ENCODE measurements at regions not wholly inside any gene's neighbourhood (a gene's known extent, or its start where the extent isn't known, plus 50 kb on each side); places are given as distances from the start of the nearest gene placed in this dataset.

DNA sequence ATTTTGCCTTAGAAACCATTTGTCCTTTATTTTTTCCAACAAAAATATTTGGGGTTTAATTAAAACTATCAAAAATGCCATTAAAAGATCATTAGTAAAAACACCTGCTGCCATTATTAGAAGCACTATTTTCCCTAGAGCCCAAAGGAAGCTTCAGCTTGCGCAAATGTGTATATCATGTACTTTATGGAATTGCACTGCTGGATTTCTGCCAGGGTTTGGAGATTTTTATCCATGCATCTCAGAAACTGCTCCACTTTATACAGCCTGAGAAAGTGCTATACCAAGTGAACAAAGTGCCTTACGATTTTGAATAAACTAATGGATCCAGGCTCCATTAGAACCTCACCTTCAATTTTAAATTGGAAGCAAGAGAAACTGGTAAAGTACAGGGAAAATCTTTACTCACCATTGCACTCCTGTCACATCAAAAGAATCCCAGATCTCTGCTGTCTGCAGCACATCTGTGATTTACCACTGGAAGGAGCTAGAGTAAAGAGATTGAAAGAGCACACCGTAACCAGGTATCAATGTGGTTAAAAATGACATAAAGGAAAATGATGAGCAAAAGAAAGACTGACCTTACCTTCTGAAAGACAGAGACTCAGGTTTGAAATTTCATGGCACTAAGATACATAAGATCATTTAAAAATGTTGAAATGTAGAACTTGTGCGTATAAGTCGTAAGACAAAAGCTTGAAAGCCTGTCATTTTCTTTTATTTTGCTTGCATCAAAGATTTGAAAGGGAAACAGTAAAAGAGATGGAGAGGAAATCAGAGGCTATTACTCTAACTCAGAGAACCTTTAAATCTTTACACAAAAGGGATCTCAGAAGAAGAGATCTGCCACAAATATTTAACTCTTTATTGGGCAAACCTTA lies 678.1 kb upstream of the GOT2 start:
- no peak for DNase-seq
- intact Hi-C loops (cut with DNase I; ENCODE audit: low total_unique reads) = no loop called here
- TF ChIP-seq POLR2A (IDR thresholded peaks at IDR 0.05) = no peak
- TF ChIP-seq, protein P1, sequence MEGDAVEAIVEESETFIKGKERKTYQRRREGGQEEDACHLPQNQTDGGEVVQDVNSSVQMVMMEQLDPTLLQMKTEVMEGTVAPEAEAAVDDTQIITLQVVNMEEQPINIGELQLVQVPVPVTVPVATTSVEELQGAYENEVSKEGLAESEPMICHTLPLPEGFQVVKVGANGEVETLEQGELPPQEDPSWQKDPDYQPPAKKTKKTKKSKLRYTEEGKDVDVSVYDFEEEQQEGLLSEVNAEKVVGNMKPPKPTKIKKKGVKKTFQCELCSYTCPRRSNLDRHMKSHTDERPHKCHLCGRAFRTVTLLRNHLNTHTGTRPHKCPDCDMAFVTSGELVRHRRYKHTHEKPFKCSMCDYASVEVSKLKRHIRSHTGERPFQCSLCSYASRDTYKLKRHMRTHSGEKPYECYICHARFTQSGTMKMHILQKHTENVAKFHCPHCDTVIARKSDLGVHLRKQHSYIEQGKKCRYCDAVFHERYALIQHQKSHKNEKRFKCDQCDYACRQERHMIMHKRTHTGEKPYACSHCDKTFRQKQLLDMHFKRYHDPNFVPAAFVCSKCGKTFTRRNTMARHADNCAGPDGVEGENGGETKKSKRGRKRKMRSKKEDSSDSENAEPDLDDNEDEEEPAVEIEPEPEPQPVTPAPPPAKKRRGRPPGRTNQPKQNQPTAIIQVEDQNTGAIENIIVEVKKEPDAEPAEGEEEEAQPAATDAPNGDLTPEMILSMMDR (IDR thresholded peaks at IDR 0.05) = no peak
- Histone ChIP-seq H3K4me3 (no peak overlapping the region), H3K27me3 (no peaks in the 10 kb centered on the region), H3K4me1 (no peaks in the 10 kb centered on the region), H3K36me3 (ENCODE audit: low read depth, missing control alignments) (no peaks in the 10 kb centered on the region), H3K9me3 (no peaks in the 10 kb centered on the region), H3K27ac (no peak overlapping the region)
- WGBS, 2 donors = 48 to 49% methylated on average over 5 of the region's 5 CpGs

DNA sequence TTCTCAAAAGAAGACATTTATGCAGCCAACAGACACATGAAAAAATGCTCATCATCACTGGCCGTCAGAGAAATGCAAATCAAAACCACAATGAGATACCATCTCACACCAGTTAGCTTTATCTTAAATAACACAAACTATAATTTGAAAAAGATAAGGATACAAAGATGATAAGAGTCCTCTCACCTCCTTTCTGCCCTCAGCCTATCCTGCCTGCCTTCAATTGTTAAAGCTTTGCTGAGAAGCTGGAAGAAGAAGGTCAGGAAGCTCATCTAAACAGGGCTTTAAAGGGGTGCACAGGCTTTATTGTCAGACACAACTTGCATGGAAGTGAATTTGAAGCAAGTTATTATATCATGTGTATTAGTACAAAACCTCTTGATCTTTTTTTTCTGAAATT lies 676.3 kb upstream of the GOT2 start:
- H3K27me3 ChIP-seq = no peaks in the 10 kb centered on the region
- H3K36me3 ChIP-seq (ENCODE audit: low read depth, missing control alignments) = no peaks in the 10 kb centered on the region
- H3K9me3 ChIP-seq = no peaks in the 10 kb centered on the region
- TF ChIP-seq, protein P1 (IDR thresholded peaks at IDR 0.05) = no peak
- no peak for TF ChIP-seq POLR2A (IDR thresholded peaks at IDR 0.05)
- H3K27ac ChIP-seq = no peak overlapping the region
- H3K4me3 ChIP-seq = no peak overlapping the region
- no peaks in the 10 kb centered on the region for H3K4me1 ChIP-seq
- intact Hi-C loops (cut with DNase I; ENCODE audit: low total_unique reads) = no loop called here
- no peak for DNase-seq
- WGBS, 2 donors = 80 to 94% methylated on average over 1 of the region's 1 CpG

DNA sequence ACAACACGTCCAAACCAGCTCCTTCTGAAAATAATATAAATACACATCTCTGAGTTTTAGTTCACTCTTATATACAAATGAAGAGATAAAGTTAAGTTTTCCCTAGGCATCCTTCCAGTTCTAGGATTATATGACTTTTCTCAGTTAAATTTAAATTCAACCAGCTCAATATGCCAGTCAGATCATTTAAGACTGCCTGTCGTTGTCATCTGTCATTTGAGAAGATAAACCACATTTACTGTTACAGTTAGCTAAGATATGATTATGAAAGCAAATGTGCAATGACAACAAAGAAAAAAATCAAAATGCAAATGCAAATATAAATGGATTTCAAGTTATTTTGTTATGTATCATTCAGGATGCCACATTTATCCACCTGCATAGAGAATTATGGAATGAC lies 671.7 kb upstream of the GOT2 start:
- Histone ChIP-seq H3K4me3 (no peak overlapping the region), H3K27me3 (no peaks in the 10 kb centered on the region), H3K27ac (no peak overlapping the region), H3K9me3 (no peaks in the 10 kb centered on the region), H3K36me3 (ENCODE audit: low read depth, missing control alignments) (no peaks in the 10 kb centered on the region), H3K4me1 (no peaks in the 10 kb centered on the region)
- TF ChIP-seq, protein P1 (IDR thresholded peaks at IDR 0.05) = no peak
- no peak for TF ChIP-seq POLR2A (IDR thresholded peaks at IDR 0.05)
- WGBS, 2 donors = 84 to 86% methylated on average over 2 of the region's 2 CpGs
- intact Hi-C loops (cut with DNase I; ENCODE audit: low total_unique reads) = no loop called here
- no peak for DNase-seq

DNA sequence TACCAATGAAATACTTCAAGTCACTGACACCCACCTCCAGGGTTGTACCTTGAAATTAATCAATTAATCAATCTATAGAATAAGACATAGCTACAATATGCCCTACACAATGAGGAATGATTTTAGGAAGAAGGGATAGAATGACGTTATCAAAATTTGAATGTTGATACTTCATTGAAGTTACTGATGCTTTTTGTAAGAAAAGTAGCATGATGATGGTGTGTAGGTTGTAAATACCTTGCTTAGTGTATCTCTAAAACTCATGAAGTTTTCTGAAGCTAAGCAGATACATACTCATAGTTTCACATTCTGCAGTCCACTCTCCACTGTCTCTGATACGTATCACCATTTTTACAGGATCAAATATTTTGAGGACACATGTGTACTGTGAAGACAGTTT lies 670.4 kb upstream of the GOT2 start:
- H3K4me1 ChIP-seq = no peaks in the 10 kb centered on the region
- no peak for DNase-seq
- H3K36me3 ChIP-seq (ENCODE audit: low read depth, missing control alignments) = no peaks in the 10 kb centered on the region
- no peak overlapping the region for H3K27ac ChIP-seq
- no peaks in the 10 kb centered on the region for H3K9me3 ChIP-seq
- WGBS, 2 donors = 94 to 96% methylated on average over 2 of the region's 2 CpGs
- no peaks in the 10 kb centered on the region for H3K27me3 ChIP-seq
- intact Hi-C loops (cut with DNase I; ENCODE audit: low total_unique reads) = no loop called here
- no peak overlapping the region for H3K4me3 ChIP-seq
- no peak for TF ChIP-seq POLR2A (IDR thresholded peaks at IDR 0.05)
- TF ChIP-seq, protein P1 (IDR thresholded peaks at IDR 0.05) = no peak

DNA sequence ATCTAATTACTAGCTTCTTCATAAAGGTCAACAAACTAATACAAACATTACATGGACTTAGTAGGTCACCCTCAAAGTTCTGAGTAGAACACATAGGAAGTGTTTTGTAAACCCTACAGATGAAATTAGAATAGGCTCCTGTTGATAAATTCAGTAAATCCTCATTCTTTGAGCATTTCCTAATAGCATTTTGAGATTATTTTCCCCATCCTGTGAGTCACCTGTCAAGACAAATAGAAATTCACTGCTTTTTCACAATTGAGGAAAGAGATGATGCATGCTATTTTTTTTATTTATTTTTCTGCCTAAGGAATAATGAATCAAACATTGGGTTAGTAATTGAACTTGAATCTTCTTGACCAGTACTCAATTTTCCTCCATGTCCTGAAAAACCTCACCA lies 666.7 kb upstream of the GOT2 start:
- Histone ChIP-seq H3K36me3 (ENCODE audit: low read depth, missing control alignments) (no peaks in the 10 kb centered on the region), H3K27me3 (no peaks in the 10 kb centered on the region), H3K9me3 (no peaks in the 10 kb centered on the region), H3K4me3 (no peak overlapping the region), H3K4me1 (no peaks in the 10 kb centered on the region), H3K27ac (no peak overlapping the region)
- no peak for TF ChIP-seq POLR2A (IDR thresholded peaks at IDR 0.05)
- TF ChIP-seq, protein P1 (IDR thresholded peaks at IDR 0.05) = no peak
- DNase-seq = no peak
- intact Hi-C loops (cut with DNase I; ENCODE audit: low total_unique reads) = no loop called here

Measured in testis (tissue), 2 donors.